WERI-Rb-1 (cell line): ENCODE measurements at regions not wholly inside any gene's neighbourhood (a gene's known extent, or its start where the extent isn't known, plus 50 kb on each side); places are given as distances from the start of the nearest gene placed in this dataset.

ENCODE experiments used
- DNase-seq: peaks from one replicate; pipeline ENCODE4 v3.0.0-alpha.2; 2020
- H3K27ac ChIP-seq: fragments of 250-450 bp; sonication (Bioruptor Pico); 2 replicates; pipeline ENCODE4 v1.5.1; 2020; ENCODE audit warnings: mild to moderate bottlenecking, moderate library complexity
- H3K27me3 ChIP-seq: fragments of 250-450 bp; sonication (Bioruptor Pico); 2 replicates; pipeline ENCODE4 v1.5.1; 2021; ENCODE audit warnings: mild to moderate bottlenecking, low read depth, moderate library complexity; ENCODE audit not compliant: insufficient read depth, severe bottlenecking
- H3K36me3 ChIP-seq: fragments of 250-450 bp; sonication (Bioruptor Pico); 2 replicates; pipeline ENCODE4 v1.5.1; 2020; ENCODE audit warnings: mild to moderate bottlenecking, moderate library complexity
- H3K4me3 ChIP-seq: 2 replicates; pipeline ENCODE4 v1.5.1; 2011; ENCODE audit warnings: low read depth, mild to moderate bottlenecking, control low read depth, low read length
- H3K9me3 ChIP-seq: fragments of 250-450 bp; sonication (Bioruptor Pico); 2 replicates; pipeline ENCODE4 v1.5.1; 2021; ENCODE audit warnings: mild to moderate bottlenecking, moderate library complexity; ENCODE audit not compliant: severe bottlenecking
- TF ChIP-seq, protein P1 (sequence below): IDR thresholded peaks from 2 replicates; pipeline ENCODE4 v1.5.1; 2011; ENCODE audit warnings: low read depth, mild to moderate bottlenecking, control low read depth, inconsistent platforms, low read length

GRCh38 chr1:80776266-80776665 lies 1024.5 kb upstream of the ADGRL2 start:
- DNase-seq = no peak
- H3K36me3 ChIP-seq = no peaks in the 10 kb centered on the region
- H3K9me3 ChIP-seq = no peaks in the 10 kb centered on the region
- H3K27ac ChIP-seq = no peak overlapping the region
- TF ChIP-seq, protein P1, sequence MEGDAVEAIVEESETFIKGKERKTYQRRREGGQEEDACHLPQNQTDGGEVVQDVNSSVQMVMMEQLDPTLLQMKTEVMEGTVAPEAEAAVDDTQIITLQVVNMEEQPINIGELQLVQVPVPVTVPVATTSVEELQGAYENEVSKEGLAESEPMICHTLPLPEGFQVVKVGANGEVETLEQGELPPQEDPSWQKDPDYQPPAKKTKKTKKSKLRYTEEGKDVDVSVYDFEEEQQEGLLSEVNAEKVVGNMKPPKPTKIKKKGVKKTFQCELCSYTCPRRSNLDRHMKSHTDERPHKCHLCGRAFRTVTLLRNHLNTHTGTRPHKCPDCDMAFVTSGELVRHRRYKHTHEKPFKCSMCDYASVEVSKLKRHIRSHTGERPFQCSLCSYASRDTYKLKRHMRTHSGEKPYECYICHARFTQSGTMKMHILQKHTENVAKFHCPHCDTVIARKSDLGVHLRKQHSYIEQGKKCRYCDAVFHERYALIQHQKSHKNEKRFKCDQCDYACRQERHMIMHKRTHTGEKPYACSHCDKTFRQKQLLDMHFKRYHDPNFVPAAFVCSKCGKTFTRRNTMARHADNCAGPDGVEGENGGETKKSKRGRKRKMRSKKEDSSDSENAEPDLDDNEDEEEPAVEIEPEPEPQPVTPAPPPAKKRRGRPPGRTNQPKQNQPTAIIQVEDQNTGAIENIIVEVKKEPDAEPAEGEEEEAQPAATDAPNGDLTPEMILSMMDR = no peak
- H3K27me3 ChIP-seq = no peaks in the 10 kb centered on the region
- H3K4me3 ChIP-seq = no peak overlapping the region

GRCh38 chr1:80769208-80769750 lies 1031.5 kb upstream of the ADGRL2 start:
- Histone ChIP-seq H3K36me3 (no peaks in the 10 kb centered on the region), H3K9me3 (no peaks in the 10 kb centered on the region), H3K27me3 (no peaks in the 10 kb centered on the region), H3K4me3 (no peak overlapping the region), H3K27ac (no peak overlapping the region)
- TF ChIP-seq, protein P1 = no peak
- no peak for DNase-seq

- Histone ChIP-seq H3K27me3 (no peaks in the 10 kb centered on the region), H3K4me3 (no peak overlapping the region), H3K36me3 (no peaks in the 10 kb centered on the region), H3K9me3 (no peaks in the 10 kb centered on the region), H3K27ac (no peak overlapping the region)
- DNase-seq = no peak
- TF ChIP-seq, protein P1 = no peak
Measured at GRCh38 chr1:80767711-80768110, 1033.0 kb upstream of the ADGRL2 start.

DNA sequence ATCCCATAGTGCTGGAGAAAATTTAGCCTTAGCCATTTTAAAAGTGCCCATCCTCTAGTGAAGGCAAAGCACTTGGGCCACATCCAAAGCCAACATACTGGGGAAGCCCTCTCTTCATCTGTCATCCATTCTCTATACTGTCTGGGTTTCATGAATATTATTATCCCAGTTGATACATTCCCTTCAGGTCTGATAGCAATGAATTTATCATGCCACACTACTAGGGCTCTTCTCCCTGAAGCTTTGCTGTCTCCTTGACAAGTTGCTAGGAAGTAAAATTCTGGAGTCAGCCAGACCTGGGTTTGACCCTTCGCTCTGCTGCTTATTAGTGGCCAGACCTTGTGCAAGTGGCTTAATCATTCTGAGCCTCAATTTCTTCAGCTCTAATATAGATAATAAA lies 1041.4 kb upstream of the ADGRL2 start:
- DNase-seq = no peak
- Histone ChIP-seq H3K4me3 (no peak overlapping the region), H3K27me3 (no peaks in the 10 kb centered on the region), H3K36me3 (no peaks in the 10 kb centered on the region), H3K9me3 (no peaks in the 10 kb centered on the region), H3K27ac (no peak overlapping the region)
- TF ChIP-seq, protein P1 = no peak

- Histone ChIP-seq H3K9me3 (no peaks in the 10 kb centered on the region), H3K36me3 (no peaks in the 10 kb centered on the region), H3K4me3 (no peak overlapping the region), H3K27ac (no peak overlapping the region), H3K27me3 (no peaks in the 10 kb centered on the region)
- DNase-seq = no peak
- TF ChIP-seq, protein P1 = no peak
Measured at GRCh38 chr1:80755944-80756343, 1044.8 kb upstream of the ADGRL2 start.

GRCh38 chr1:80751204-80751603 lies 1049.5 kb upstream of the ADGRL2 start:
- no peak for DNase-seq
- Histone ChIP-seq H3K27ac (no peak overlapping the region), H3K36me3 (no peaks in the 10 kb centered on the region), H3K27me3 (no peaks in the 10 kb centered on the region), H3K9me3 (no peaks in the 10 kb centered on the region), H3K4me3 (no peak overlapping the region)
- TF ChIP-seq, protein P1 = no peak
